PC-3 (cell line): ENCODE measurements at regions not wholly inside any gene's neighbourhood (a gene's known extent, or its start where the extent isn't known, plus 50 kb on each side); places are given as distances from the start of the nearest gene placed in this dataset.

Source experiments
- ATAC-seq: fragments of 200-7000 bp; cut with Tn5 transposase; 2 replicates; pipeline ENCODE4 v1.9.1; 2020; ENCODE audit warnings: mild to moderate bottlenecking, moderate library complexity
- BruUV-seq: library from RNA; stranded (reverse); fragments of 400-500 nt; replicated peaks from 2 replicates; lab custom pipeline; 2021; lab: Mats Ljungman, UMichigan
- CTCF ChIA-PET: fragments of 300-600 bp; sonication (Branson Sonifier 250); formaldehyde crosslinking; loops from one replicate; lab custom pipeline; 2022; ENCODE audit warnings: antibody characterized with exemption; lab: Charles Lee
- POLR2A ChIA-PET: fragments of 300-600 bp; sonication (Branson Sonifier 250); formaldehyde crosslinking; loops from one replicate; lab custom pipeline; 2022; ENCODE audit warnings: antibody characterized with exemption; ENCODE audit not compliant: unreplicated experiment; lab: Charles Lee
- DNase-seq: peaks from one replicate; pipeline ENCODE4 v3.0.0-alpha.2; 2015
- H2AFZ ChIP-seq: fragments of 300-600 bp; sonication (generic); 2 replicates; pipeline ENCODE4 v1.6.0; 2016; ENCODE audit warnings: antibody characterized with exemption, low read length
- H3F3A ChIP-seq: fragments of 300-600 bp; sonication (generic); one replicate; pipeline ENCODE4 v1.6.0; 2017; ENCODE audit warnings: antibody characterized with exemption, low read length, control low read depth, mild to moderate bottlenecking; ENCODE audit not compliant: unreplicated experiment
- H3K27ac ChIP-seq: fragments of 300-600 bp; sonication (generic); 2 replicates; pipeline ENCODE4 v1.5.1; 2016; ENCODE audit warnings: mild to moderate bottlenecking, low read length
- H3K27me3 ChIP-seq: fragments of 300-600 bp; sonication (generic); 2 replicates; pipeline ENCODE4 v1.6.1; 2016; ENCODE audit warnings: low read length, mixed read lengths
- H3K36me3 ChIP-seq: fragments of 300-600 bp; sonication (generic); 2 replicates; pipeline ENCODE4 v1.6.1; 2016; ENCODE audit warnings: low read depth, mixed run types, low read length, mixed read lengths
- H3K4me1 ChIP-seq: fragments of 300-600 bp; sonication (generic); 2 replicates; pipeline ENCODE4 v1.5.1; 2016; ENCODE audit warnings: low read length; ENCODE audit not compliant: insufficient read depth
- H3K4me2 ChIP-seq: fragments of 300-600 bp; sonication (generic); 2 replicates; pipeline ENCODE4 v1.6.0; 2016; ENCODE audit warnings: low read length
- H3K4me3 ChIP-seq: fragments of 300-600 bp; sonication (generic); 2 replicates; pipeline ENCODE4 v1.5.1; 2016; ENCODE audit warnings: mild to moderate bottlenecking, low read length, mixed read lengths
- H3K79me2 ChIP-seq: fragments of 300-600 bp; sonication (generic); 2 replicates; pipeline ENCODE4 v1.6.1; 2017; ENCODE audit warnings: low read length, mixed read lengths
- H3K9ac ChIP-seq: fragments of 300-600 bp; sonication (generic); 2 replicates; pipeline ENCODE4 v1.6.0; 2016; ENCODE audit warnings: mild to moderate bottlenecking, low read length
- H3K9me2 ChIP-seq: fragments of 300-600 bp; sonication (generic); replicated peaks from 2 replicates; pipeline ENCODE4 v1.6.1; 2016; ENCODE audit warnings: mixed run types, low read length, mixed read lengths
- H3K9me3 ChIP-seq: fragments of 300-600 bp; sonication (generic); 2 replicates; pipeline ENCODE4 v1.6.1; 2016; ENCODE audit warnings: low read length, mixed read lengths
- H4K20me1 ChIP-seq: fragments of 300-600 bp; sonication (generic); 2 replicates; pipeline ENCODE4 v1.6.1; 2016; ENCODE audit warnings: low read length, mixed read lengths
- CTCF ChIP-seq: fragments of 300-600 bp; sonication (generic); conservative IDR thresholded peaks from 2 replicates; pipeline ENCODE4 v1.5.1; 2017; ENCODE audit warnings: antibody characterized with exemption, low read depth, mild to moderate bottlenecking, low read length
- EZH2 ChIP-seq: fragments of 300-600 bp; sonication (generic); IDR thresholded peaks from one replicate; pipeline ENCODE4 v1.6.1; 2017; ENCODE audit warnings: antibody characterized with exemption, mild to moderate bottlenecking, low read length; ENCODE audit not compliant: unreplicated experiment
- EZH2phosphoT487 ChIP-seq: fragments of 300-600 bp; sonication (generic); IDR thresholded peaks from 2 replicates; pipeline ENCODE4 v1.6.1; 2018; ENCODE audit warnings: mild to moderate bottlenecking, antibody characterized with exemption, low read length, borderline replicate concordance
- intact Hi-C: fragments of 100-400 bp; cut with micrococcal nuclease; formaldehyde crosslinking; loops from 2 replicates; pipeline ENCODE4 v1.9.0; 2023

- POLR2A ChIA-PET: no interaction called here
- CTCF ChIA-PET: interaction anchor here (0.7 kb wide), 1 partner anchor 396 kb away, joined by 6 read pairs; no protein-coding TSS in a partner anchor
- no peak overlapping the region for H3K4me3 ChIP-seq
- no peak for ATAC-seq
- no peaks in the 10 kb centered on the region for H3K4me1 ChIP-seq
- DNase-seq: no peak
- H3K36me3 ChIP-seq: no peaks in the 10 kb centered on the region
- no peak overlapping the region for H3K4me2 ChIP-seq
- H3K27ac ChIP-seq: no peak overlapping the region
- no peak overlapping the region for H2AFZ ChIP-seq
- no peak for TF ChIP-seq EZH2phosphoT487
- no peak for TF ChIP-seq EZH2
- no peak for TF ChIP-seq CTCF
- intact Hi-C loops: no loop called here
- H3K9me3 ChIP-seq: no peaks in the 10 kb centered on the region
- H3F3A ChIP-seq: no peaks in the 10 kb centered on the region
- no peaks in the 10 kb centered on the region for H3K79me2 ChIP-seq
- no peaks in the 10 kb centered on the region for H3K9me2 ChIP-seq
- H3K9ac ChIP-seq: no peak overlapping the region
- no peaks in the 10 kb centered on the region for H3K27me3 ChIP-seq
- no peaks in the 10 kb centered on the region for H4K20me1 ChIP-seq
- BruUV-seq: no TSS peak
Measured at GRCh38 chr2:7950035-7950612, 731.7 kb upstream of the ID2 start.

GRCh38 chr2:7951001-7951400 is 730.9 kb upstream of the ID2 start:
- TF ChIP-seq CTCF (no peak), EZH2 (no peak), EZH2phosphoT487 (no peak)
- H2AFZ ChIP-seq: no peak overlapping the region
- H3K9ac ChIP-seq: no peak overlapping the region
- no peaks in the 10 kb centered on the region for H3F3A ChIP-seq
- H3K27ac ChIP-seq: no peak overlapping the region
- no peaks in the 10 kb centered on the region for H3K36me3 ChIP-seq
- intact Hi-C loops: no loop called here
- ChIA-PET CTCF (interaction anchor here (0.7 kb wide), 1 partner anchor 396 kb away, joined by 6 read pairs; no protein-coding TSS in a partner anchor), POLR2A (no interaction called here)
- DNase-seq: no peak
- no peaks in the 10 kb centered on the region for H3K27me3 ChIP-seq
- H3K9me2 ChIP-seq: no peaks in the 10 kb centered on the region
- H3K79me2 ChIP-seq: no peaks in the 10 kb centered on the region
- H3K4me2 ChIP-seq: no peak overlapping the region
- no peaks in the 10 kb centered on the region for H4K20me1 ChIP-seq
- no peaks in the 10 kb centered on the region for H3K4me1 ChIP-seq
- H3K9me3 ChIP-seq: no peaks in the 10 kb centered on the region
- no TSS peak for BruUV-seq
- no peak for ATAC-seq
- H3K4me3 ChIP-seq: no peak overlapping the region

- intact Hi-C loops: no loop called here
- no peaks in the 10 kb centered on the region for H3K79me2 ChIP-seq
- DNase-seq (no peak), ATAC-seq (no peak)
- H3K27me3 ChIP-seq: no peaks in the 10 kb centered on the region
- no peak overlapping the region for H2AFZ ChIP-seq
- no peaks in the 10 kb centered on the region for H3K9me2 ChIP-seq
- H3K36me3 ChIP-seq: no peaks in the 10 kb centered on the region
- no peak overlapping the region for H3K4me3 ChIP-seq
- ChIA-PET CTCF (no interaction called here), POLR2A (no interaction called here)
- H3F3A ChIP-seq: no peaks in the 10 kb centered on the region
- BruUV-seq: no TSS peak
- no peak for TF ChIP-seq EZH2
- no peak for TF ChIP-seq CTCF
- no peak for TF ChIP-seq EZH2phosphoT487
- no peak overlapping the region for H3K27ac ChIP-seq
- no peaks in the 10 kb centered on the region for H4K20me1 ChIP-seq
- H3K4me2 ChIP-seq: no peak overlapping the region
- H3K4me1 ChIP-seq: no peaks in the 10 kb centered on the region
- no peak overlapping the region for H3K9ac ChIP-seq
- no peaks in the 10 kb centered on the region for H3K9me3 ChIP-seq
Measured at GRCh38 chr2:7951490-7951889, 730.4 kb upstream of the ID2 start.
